ENCODE measurements at regions not wholly inside any gene's neighbourhood (a gene's known extent, or its start where the extent isn't known, plus 50 kb on each side); places are given as distances from the start of the nearest gene placed in this dataset.
"Not testable (repeated sequence)": the region's sequence is repeated elsewhere in the genome, so short reads cannot be mapped to it uniquely, and the experiment has no call there.

- H3K9me2 ChIP-seq (ENCODE audit: insufficient read depth); H3K79me2 ChIP-seq (replicated peaks; ENCODE audit: insufficient read depth); H3K27ac Mint-ChIP-seq; H3F3A ChIP-seq (replicated peaks; ENCODE audit: low read depth); H4K20me1 ChIP-seq (replicated peaks; ENCODE audit: insufficient read depth); DNase-seq (ENCODE audit: low spot score); H3K36me3 ChIP-seq (ENCODE audit: insufficient read depth); H3K4me2 ChIP-seq; ATAC-seq; H3K27ac ChIP-seq (ENCODE audit: low read depth); H3K27me3 Mint-ChIP-seq (ENCODE audit: insufficient read depth, low read depth, poor library complexity); H3K27me3 ChIP-seq (ENCODE audit: insufficient read depth); H2AFZ ChIP-seq; H3K4me3 Mint-ChIP-seq; H3K4me1 ChIP-seq (ENCODE audit: insufficient read depth); H3K4me1 Mint-ChIP-seq; H3K4me3 ChIP-seq: not testable (repeated sequence)
- peaks cover 88% of the 10 kb centered on the region for H3K9me3 Mint-ChIP-seq
- peaks cover 30% of the 10 kb centered on the region for H3K36me3 Mint-ChIP-seq (ENCODE audit: low read depth)
Observed at GRCh38 chr17:22370988-22371387, 678.7 kb downstream of the KCNJ18 start.

DNA sequence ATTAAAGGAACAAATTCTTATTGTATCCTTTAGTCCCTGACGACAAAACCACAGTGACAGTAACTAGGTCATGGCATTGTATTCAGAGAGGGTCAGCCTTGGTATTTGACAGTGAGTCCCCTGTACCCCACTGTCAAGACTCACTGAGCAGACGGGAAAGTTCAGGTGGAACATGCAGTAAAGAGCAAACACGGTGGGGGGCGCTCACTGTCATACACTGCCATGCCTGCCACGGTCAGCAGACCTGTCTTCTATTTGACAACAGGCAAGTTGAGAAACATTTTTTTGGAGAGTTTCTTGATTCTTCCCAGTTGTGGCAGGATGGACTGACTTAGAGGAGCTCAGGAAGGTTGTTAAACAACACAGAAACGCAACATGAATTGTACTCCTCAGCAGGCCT, 681.6 kb downstream of the KCNJ18 start:
- H3K27ac ChIP-seq (ENCODE audit: low read depth), result no peak overlapping the region
- ATAC-seq (no peak), DNase-seq (ENCODE audit: low spot score) (no peak)
- no peaks in the 10 kb centered on the region for H4K20me1 ChIP-seq (replicated peaks; ENCODE audit: insufficient read depth)
- H3F3A ChIP-seq (replicated peaks; ENCODE audit: low read depth), result no peaks in the 10 kb centered on the region
- Mint-ChIP-seq H3K4me3 (no peak overlapping the region), H3K9me3 (peaks cover 61% of the 10 kb centered on the region), H3K4me1 (no peaks in the 10 kb centered on the region), H3K36me3 (ENCODE audit: low read depth) (peaks cover 25% of the 10 kb centered on the region), H3K27me3 (ENCODE audit: insufficient read depth, low read depth, poor library complexity) (peaks cover 4% of the 10 kb centered on the region), H3K27ac (no peak overlapping the region)
- H2AFZ ChIP-seq, result no peak overlapping the region
- H3K4me3 ChIP-seq, result no peak overlapping the region
- no peaks in the 10 kb centered on the region for H3K4me1 ChIP-seq (ENCODE audit: insufficient read depth)
- no peaks in the 10 kb centered on the region for H3K79me2 ChIP-seq (replicated peaks; ENCODE audit: insufficient read depth)
- H3K9me2 ChIP-seq (ENCODE audit: insufficient read depth), result no peaks in the 10 kb centered on the region
- H3K36me3 ChIP-seq (ENCODE audit: insufficient read depth), result no peaks in the 10 kb centered on the region
- no peak overlapping the region for H3K4me2 ChIP-seq
- H3K27me3 ChIP-seq (ENCODE audit: insufficient read depth), result no peaks in the 10 kb centered on the region
- TF ChIP-seq NANOG (IDR thresholded peaks at IDR 0.05; ENCODE audit: borderline replicate concordance) (no peak), ZNF114 (CRISPR knock-in tag; IDR thresholded peaks at IDR 0.05) (no peak), CTCF (conservative IDR thresholded peaks at IDR 0.05; ENCODE audit: low read depth in 2 of 2) (no peak), STAT1 (IDR thresholded peaks at IDR 0.05; ENCODE audit: unreplicated experiment) (no peak), EZH2phosphoT487 (IDR thresholded peaks at IDR 0.05; ENCODE audit: unreplicated experiment) (no peak), CREB1 (CRISPR knock-in tag; IDR thresholded peaks at IDR 0.05; ENCODE audit: low read depth) (no peak), POLR2AphosphoS5 (IDR thresholded peaks at IDR 0.05; ENCODE audit: low read depth) (no peak), EZH2 (IDR thresholded peaks at IDR 0.05; ENCODE audit: low read depth, unreplicated experiment) (no peak), JUNB (IDR thresholded peaks at IDR 0.05; ENCODE audit: unreplicated experiment) (no peak), ZNF331 (CRISPR knock-in tag; IDR thresholded peaks at IDR 0.05; ENCODE audit: low read depth) (no peak)
- TF ChIP-seq, protein P1, sequence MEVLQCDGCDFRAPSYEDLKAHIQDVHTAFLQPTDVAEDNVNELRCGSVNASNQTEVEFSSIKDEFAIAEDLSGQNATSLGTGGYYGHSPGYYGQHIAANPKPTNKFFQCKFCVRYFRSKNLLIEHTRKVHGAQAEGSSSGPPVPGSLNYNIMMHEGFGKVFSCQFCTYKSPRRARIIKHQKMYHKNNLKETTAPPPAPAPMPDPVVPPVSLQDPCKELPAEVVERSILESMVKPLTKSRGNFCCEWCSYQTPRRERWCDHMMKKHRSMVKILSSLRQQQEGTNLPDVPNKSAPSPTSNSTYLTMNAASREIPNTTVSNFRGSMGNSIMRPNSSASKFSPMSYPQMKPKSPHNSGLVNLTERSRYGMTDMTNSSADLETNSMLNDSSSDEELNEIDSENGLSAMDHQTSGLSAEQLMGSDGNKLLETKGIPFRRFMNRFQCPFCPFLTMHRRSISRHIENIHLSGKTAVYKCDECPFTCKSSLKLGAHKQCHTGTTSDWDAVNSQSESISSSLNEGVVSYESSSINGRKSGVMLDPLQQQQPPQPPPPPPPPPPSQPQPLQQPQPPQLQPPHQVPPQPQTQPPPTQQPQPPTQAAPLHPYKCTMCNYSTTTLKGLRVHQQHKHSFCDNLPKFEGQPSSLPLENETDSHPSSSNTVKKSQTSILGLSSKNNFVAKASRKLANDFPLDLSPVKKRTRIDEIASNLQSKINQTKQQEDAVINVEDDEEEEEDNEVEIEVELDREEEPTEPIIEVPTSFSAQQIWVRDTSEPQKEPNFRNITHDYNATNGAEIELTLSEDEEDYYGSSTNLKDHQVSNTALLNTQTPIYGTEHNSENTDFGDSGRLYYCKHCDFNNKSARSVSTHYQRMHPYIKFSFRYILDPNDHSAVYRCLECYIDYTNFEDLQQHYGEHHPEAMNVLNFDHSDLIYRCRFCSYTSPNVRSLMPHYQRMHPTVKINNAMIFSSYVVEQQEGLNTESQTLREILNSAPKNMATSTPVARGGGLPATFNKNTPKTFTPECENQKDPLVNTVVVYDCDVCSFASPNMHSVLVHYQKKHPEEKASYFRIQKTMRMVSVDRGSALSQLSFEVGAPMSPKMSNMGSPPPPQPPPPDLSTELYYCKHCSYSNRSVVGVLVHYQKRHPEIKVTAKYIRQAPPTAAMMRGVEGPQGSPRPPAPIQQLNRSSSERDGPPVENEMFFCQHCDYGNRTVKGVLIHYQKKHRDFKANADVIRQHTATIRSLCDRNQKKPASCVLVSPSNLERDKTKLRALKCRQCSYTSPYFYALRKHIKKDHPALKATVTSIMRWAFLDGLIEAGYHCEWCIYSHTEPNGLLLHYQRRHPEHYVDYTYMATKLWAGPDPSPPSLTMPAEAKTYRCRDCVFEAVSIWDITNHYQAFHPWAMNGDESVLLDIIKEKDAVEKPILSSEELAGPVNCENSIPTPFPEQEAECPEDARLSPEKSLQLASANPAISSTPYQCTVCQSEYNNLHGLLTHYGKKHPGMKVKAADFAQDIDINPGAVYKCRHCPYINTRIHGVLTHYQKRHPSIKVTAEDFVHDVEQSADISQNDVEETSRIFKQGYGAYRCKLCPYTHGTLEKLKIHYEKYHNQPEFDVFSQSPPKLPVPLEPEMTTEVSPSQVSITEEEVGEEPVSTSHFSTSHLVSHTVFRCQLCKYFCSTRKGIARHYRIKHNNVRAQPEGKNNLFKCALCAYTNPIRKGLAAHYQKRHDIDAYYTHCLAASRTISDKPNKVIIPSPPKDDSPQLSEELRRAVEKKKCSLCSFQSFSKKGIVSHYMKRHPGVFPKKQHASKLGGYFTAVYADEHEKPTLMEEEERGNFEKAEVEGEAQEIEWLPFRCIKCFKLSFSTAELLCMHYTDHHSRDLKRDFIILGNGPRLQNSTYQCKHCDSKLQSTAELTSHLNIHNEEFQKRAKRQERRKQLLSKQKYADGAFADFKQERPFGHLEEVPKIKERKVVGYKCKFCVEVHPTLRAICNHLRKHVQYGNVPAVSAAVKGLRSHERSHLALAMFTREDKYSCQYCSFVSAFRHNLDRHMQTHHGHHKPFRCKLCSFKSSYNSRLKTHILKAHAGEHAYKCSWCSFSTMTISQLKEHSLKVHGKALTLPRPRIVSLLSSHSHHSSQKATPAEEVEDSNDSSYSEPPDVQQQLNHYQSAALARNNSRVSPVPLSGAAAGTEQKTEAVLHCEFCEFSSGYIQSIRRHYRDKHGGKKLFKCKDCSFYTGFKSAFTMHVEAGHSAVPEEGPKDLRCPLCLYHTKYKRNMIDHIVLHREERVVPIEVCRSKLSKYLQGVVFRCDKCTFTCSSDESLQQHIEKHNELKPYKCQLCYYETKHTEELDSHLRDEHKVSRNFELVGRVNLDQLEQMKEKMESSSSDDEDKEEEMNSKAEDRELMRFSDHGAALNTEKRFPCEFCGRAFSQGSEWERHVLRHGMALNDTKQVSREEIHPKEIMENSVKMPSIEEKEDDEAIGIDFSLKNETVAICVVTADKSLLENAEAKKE (CRISPR knock-in tag; IDR thresholded peaks at IDR 0.05), result no peak
- TF ChIP-seq, protein P2, sequence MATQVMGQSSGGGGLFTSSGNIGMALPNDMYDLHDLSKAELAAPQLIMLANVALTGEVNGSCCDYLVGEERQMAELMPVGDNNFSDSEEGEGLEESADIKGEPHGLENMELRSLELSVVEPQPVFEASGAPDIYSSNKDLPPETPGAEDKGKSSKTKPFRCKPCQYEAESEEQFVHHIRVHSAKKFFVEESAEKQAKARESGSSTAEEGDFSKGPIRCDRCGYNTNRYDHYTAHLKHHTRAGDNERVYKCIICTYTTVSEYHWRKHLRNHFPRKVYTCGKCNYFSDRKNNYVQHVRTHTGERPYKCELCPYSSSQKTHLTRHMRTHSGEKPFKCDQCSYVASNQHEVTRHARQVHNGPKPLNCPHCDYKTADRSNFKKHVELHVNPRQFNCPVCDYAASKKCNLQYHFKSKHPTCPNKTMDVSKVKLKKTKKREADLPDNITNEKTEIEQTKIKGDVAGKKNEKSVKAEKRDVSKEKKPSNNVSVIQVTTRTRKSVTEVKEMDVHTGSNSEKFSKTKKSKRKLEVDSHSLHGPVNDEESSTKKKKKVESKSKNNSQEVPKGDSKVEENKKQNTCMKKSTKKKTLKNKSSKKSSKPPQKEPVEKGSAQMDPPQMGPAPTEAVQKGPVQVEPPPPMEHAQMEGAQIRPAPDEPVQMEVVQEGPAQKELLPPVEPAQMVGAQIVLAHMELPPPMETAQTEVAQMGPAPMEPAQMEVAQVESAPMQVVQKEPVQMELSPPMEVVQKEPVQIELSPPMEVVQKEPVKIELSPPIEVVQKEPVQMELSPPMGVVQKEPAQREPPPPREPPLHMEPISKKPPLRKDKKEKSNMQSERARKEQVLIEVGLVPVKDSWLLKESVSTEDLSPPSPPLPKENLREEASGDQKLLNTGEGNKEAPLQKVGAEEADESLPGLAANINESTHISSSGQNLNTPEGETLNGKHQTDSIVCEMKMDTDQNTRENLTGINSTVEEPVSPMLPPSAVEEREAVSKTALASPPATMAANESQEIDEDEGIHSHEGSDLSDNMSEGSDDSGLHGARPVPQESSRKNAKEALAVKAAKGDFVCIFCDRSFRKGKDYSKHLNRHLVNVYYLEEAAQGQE (IDR thresholded peaks at IDR 0.05; ENCODE audit: unreplicated experiment), result no peak
